ENCODE measurements at regions not wholly inside any gene's neighbourhood (a gene's known extent, or its start where the extent isn't known, plus 50 kb on each side); places are given as distances from the start of the nearest gene placed in this dataset.

DNA sequence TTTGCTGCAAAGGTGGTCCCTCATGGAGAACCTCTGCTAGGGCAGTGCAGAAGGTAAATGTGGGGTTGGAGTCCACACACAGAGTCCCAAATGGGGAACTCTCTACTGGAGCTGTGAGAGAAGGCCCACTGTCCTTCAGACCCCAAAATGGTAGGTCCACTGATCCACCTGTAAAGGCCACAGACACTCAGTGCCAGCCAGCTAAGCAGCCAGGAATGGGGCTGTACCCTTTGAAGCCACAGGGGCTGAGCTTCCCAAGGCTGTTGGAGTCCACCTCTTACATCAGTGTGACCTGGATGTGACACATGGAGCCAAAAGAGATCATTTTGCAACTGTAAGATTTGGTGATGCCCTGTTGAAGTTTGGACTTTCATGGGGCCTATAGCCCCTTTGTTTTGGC lies 252.4 kb upstream of the GULP1 start:
- H3K4me3 Mint-ChIP-seq (ENCODE audit: unreplicated experiment) = no peak overlapping the region
- no peak for DNase-seq (ENCODE audit: extremely low spot score, unreplicated experiment)
- H3K27me3 Mint-ChIP-seq (ENCODE audit: unreplicated experiment) = no peaks in the 10 kb centered on the region
- peaks cover 14% of the 10 kb centered on the region for H3K4me1 Mint-ChIP-seq (ENCODE audit: unreplicated experiment)
- peaks cover under 1% of the 10 kb centered on the region for H3K9me3 Mint-ChIP-seq (ENCODE audit: unreplicated experiment)
- H3K36me3 Mint-ChIP-seq (ENCODE audit: unreplicated experiment) = no peaks in the 10 kb centered on the region
- TF ChIP-seq, protein P1, sequence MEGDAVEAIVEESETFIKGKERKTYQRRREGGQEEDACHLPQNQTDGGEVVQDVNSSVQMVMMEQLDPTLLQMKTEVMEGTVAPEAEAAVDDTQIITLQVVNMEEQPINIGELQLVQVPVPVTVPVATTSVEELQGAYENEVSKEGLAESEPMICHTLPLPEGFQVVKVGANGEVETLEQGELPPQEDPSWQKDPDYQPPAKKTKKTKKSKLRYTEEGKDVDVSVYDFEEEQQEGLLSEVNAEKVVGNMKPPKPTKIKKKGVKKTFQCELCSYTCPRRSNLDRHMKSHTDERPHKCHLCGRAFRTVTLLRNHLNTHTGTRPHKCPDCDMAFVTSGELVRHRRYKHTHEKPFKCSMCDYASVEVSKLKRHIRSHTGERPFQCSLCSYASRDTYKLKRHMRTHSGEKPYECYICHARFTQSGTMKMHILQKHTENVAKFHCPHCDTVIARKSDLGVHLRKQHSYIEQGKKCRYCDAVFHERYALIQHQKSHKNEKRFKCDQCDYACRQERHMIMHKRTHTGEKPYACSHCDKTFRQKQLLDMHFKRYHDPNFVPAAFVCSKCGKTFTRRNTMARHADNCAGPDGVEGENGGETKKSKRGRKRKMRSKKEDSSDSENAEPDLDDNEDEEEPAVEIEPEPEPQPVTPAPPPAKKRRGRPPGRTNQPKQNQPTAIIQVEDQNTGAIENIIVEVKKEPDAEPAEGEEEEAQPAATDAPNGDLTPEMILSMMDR (IDR thresholded peaks at IDR 0.05) = no peak
- no peak overlapping the region for H3K27ac Mint-ChIP-seq (ENCODE audit: unreplicated experiment)

DNA sequence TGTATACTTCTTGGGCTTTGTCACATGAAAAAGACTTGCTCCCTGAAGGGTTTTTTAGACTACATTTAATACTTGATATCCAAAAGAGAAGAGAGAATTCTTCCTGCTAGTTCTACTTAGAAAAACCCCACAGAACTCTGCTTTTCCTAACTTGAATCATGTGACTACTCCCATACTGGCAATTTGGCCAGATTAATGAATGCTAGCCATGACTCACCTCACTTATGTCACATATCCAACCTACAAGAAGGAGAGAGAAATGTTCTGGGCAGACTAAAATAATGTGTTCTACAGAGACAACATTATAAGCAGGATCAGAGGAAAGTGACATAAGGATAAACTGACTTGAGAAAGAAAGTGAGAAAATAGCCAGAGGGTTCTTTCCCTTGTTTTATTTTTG lies 249.3 kb upstream of the GULP1 start:
- Mint-ChIP-seq H3K36me3 (ENCODE audit: unreplicated experiment) (no peaks in the 10 kb centered on the region), H3K4me3 (ENCODE audit: unreplicated experiment) (no peak overlapping the region), H3K4me1 (ENCODE audit: unreplicated experiment) (peaks cover 32% of the 10 kb centered on the region), H3K9me3 (ENCODE audit: unreplicated experiment) (peaks cover 3% of the 10 kb centered on the region), H3K27me3 (ENCODE audit: unreplicated experiment) (no peaks in the 10 kb centered on the region), H3K27ac (ENCODE audit: unreplicated experiment) (peak overlapping the region; percentile 7)
- DNase-seq (ENCODE audit: extremely low spot score, unreplicated experiment) = no peak
- TF ChIP-seq, protein P1 (IDR thresholded peaks at IDR 0.05) = no peak

DNA sequence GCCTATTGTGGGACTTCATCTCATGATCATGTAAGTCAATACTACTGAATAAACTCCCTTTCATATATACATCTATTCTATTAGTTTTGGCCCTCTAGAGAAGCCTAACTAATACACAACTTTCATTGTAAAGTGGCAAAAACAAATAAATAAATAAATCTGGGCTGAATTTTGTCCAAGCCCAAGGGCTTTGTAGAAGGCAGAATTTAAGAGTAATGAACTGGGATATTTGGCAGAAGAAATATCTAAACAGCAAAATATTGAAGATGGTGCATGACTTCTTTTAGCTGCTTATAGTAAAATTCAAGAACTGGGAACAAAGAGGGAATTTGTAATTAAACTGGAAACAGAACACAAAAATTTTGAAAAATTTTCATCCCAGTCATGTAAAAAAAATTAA lies 246.7 kb upstream of the GULP1 start:
- Mint-ChIP-seq H3K27me3 (ENCODE audit: unreplicated experiment) (no peaks in the 10 kb centered on the region), H3K27ac (ENCODE audit: unreplicated experiment) (no peak overlapping the region), H3K4me3 (ENCODE audit: unreplicated experiment) (no peak overlapping the region), H3K4me1 (ENCODE audit: unreplicated experiment) (peaks cover 56% of the 10 kb centered on the region), H3K36me3 (ENCODE audit: unreplicated experiment) (no peaks in the 10 kb centered on the region), H3K9me3 (ENCODE audit: unreplicated experiment) (peaks cover 3% of the 10 kb centered on the region)
- DNase-seq (ENCODE audit: extremely low spot score, unreplicated experiment) = no peak
- TF ChIP-seq, protein P1 (IDR thresholded peaks at IDR 0.05) = no peak

DNA sequence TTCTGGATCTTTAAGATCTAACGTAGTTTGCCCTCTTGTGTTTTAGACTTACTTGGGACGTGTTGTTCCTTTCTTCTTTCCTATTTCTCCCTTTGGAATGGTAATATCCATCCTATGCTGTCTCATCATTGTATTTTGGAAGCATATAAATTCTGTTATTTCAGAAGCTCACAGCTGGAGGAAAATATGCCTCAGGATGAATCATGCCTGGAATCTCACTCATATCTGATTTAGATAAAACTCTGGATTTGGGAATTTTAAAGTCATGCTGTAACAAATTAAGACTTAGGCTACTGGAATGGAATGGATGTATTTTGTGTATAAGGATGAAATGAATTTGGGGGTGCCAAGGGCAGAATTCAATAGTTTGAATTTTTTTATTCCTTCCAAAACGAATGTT lies 245.2 kb upstream of the GULP1 start:
- Mint-ChIP-seq H3K36me3 (ENCODE audit: unreplicated experiment) (no peaks in the 10 kb centered on the region), H3K27ac (ENCODE audit: unreplicated experiment) (peak overlapping the region; percentile 9), H3K4me1 (ENCODE audit: unreplicated experiment) (peaks cover 70% of the 10 kb centered on the region), H3K9me3 (ENCODE audit: unreplicated experiment) (peaks cover 3% of the 10 kb centered on the region), H3K4me3 (ENCODE audit: unreplicated experiment) (no peak overlapping the region), H3K27me3 (ENCODE audit: unreplicated experiment) (no peaks in the 10 kb centered on the region)
- TF ChIP-seq, protein P1 (IDR thresholded peaks at IDR 0.05) = no peak
- DNase-seq (ENCODE audit: extremely low spot score, unreplicated experiment) = no peak

DNA sequence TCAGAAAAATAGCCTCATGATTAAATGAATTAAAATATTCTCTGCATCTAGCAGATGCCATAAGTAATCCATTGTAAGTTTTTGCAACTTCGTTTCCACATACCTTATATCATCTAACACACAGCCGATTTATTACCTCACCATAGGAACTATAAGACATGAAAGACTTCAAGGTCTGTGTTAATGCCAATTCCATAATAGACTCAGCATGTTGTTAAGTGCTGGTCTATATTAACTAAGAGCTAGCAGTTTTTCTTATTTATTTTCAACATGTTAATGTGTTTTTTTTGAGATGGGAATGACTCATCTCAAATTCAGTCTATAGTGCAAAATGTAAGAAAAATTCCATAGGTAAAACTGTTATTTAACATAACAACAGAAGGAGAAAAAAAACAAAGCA lies 243.9 kb upstream of the GULP1 start:
- Mint-ChIP-seq H3K4me1 (ENCODE audit: unreplicated experiment) (peaks cover 66% of the 10 kb centered on the region), H3K9me3 (ENCODE audit: unreplicated experiment) (peaks cover 3% of the 10 kb centered on the region), H3K36me3 (ENCODE audit: unreplicated experiment) (no peaks in the 10 kb centered on the region), H3K4me3 (ENCODE audit: unreplicated experiment) (no peak overlapping the region), H3K27ac (ENCODE audit: unreplicated experiment) (no peak overlapping the region), H3K27me3 (ENCODE audit: unreplicated experiment) (no peaks in the 10 kb centered on the region)
- TF ChIP-seq, protein P1 (IDR thresholded peaks at IDR 0.05) = no peak
- DNase-seq (ENCODE audit: extremely low spot score, unreplicated experiment) = no peak
